Spleen (tissue), 11 donors: ENCODE measurements at regions not wholly inside any gene's neighbourhood (a gene's known extent, or its start where the extent isn't known, plus 50 kb on each side); places are given as distances from the start of the nearest gene placed in this dataset.
"Not testable (repeated sequence)": the region's sequence is repeated elsewhere in the genome, so short reads cannot be mapped to it uniquely, and the experiment has no call there.

Experiments used
- DNase-seq: peaks from one replicate; pipeline ENCODE4 v3.0.0-alpha.2; 2020
- H3K27ac ChIP-seq, 8 donors: fragments of 200-600 bp; sonication (generic) in 7 of 8; 1 replicate in 4 of 8; 2 replicates in 4 of 8; pipeline versions ENCODE4 v1.5.0 to v1.8.0; 2016 to 2021; ENCODE audit warnings: inconsistent platforms in 4 of 8, mild to moderate bottlenecking in 4 of 8, moderate library complexity in 1 of 8
- H3K27me3 ChIP-seq, 7 donors: fragments of 200-600 bp; sonication (generic) in 6 of 7; replicated peaks in 1 of 7; 1 replicate in 4 of 7; 2 replicates in 3 of 7; pipeline versions ENCODE4 v1.5.0 to v1.8.0; 2016 to 2021; ENCODE audit warnings: inconsistent platforms in 3 of 7, mild to moderate bottlenecking in 1 of 7
- H3K36me3 ChIP-seq, 6 donors: fragments of 200-600 bp; sonication (generic) in 5 of 6; 1 replicate in 4 of 6; 2 replicates in 2 of 6; pipeline versions ENCODE4 v1.5.0 to v1.8.0; 2016 to 2021; ENCODE audit warnings: inconsistent platforms in 2 of 6
- H3K4me1 ChIP-seq, 6 donors: fragments of 200-600 bp; sonication (generic) in 5 of 6; 1 replicate in 3 of 6; 2 replicates in 3 of 6; pipeline versions ENCODE4 v1.5.0 to v1.8.0; 2016 to 2021; ENCODE audit warnings: inconsistent platforms in 3 of 6
- H3K4me3 ChIP-seq, 8 donors: fragments of 200-600 bp; sonication (generic) in 7 of 8; 1 replicate in 4 of 8; 2 replicates in 4 of 8; pipeline versions ENCODE4 v1.5.0 to v1.8.0; 2016 to 2021; ENCODE audit warnings: inconsistent platforms in 4 of 8, mild to moderate bottlenecking in 4 of 8, moderate library complexity in 2 of 8
- H3K9me3 ChIP-seq, 8 donors: fragments of 200-600 bp; sonication (generic) in 7 of 8; 1 replicate in 4 of 8; 2 replicates in 4 of 8; pipeline versions ENCODE4 v1.5.0 to v1.8.0; 2016 to 2021; ENCODE audit warnings: inconsistent platforms in 4 of 8
- CTCF ChIP-seq, 11 experiments: fragments of 200-600 bp in 7 of 11; fragments of 450-650 bp in 4 of 11; sonication (generic) in 4 of 11; IDR thresholded peaks in 8 of 11; conservative IDR thresholded peaks in 3 of 11; 1 replicate in 7 of 11; 2 replicates in 4 of 11; pipeline versions ENCODE4 v1.4.0 to v1.8.0; 2016 to 2021; ENCODE audit warnings: antibody characterized with exemption in 11 of 11, inconsistent platforms in 4 of 11, mild to moderate bottlenecking in 1 of 11
- POLR2A ChIP-seq, 3 donors: fragments of 450-650 bp; IDR thresholded peaks; one replicate each; pipeline ENCODE4 v1.5.1; 2017; ENCODE audit warnings: antibody characterized with exemption in 3 of 3, mild to moderate bottlenecking in 1 of 3
- POLR2AphosphoS5 ChIP-seq, 3 donors: sonication (generic); formaldehyde crosslinking; IDR thresholded peaks; one replicate each; pipeline ENCODE4 v1.5.1; 2017; ENCODE audit warnings: antibody characterized with exemption in 3 of 3
- WGBS, 5 donors: extraction: QIAGEN DNeasy Blood & Tissue Kit in 3 of 5; methylation state at CpG; one replicate each; pipeline versions ENCODE4 v1.1.5 to v1.1.7; 2013 to 2018; 5-methylcytosine and 5-hydroxymethylcytosine counted together
- intact Hi-C: fragments of 100-400 bp; cut with DNase I; formaldehyde crosslinking; loops from one replicate; pipeline ENCODE4 v1.15.0; 2023; ENCODE audit warnings: low total_unique reads
- donor health status: healthy with polysubstance abuse.
- donor health status: DM: no; HTN: no; CAD: no; lungs with moderate emphysema.
- donor health status: DM: no; HTN: no; CAD: no.
- donor health status: Bipolar disorder and iron deficiency.
- donor health status: healthy.
- donor health status: DM: no; HTN: no; CAD: no.
- donor health status: DM: yes; HTN: yes; CAD: no.

GRCh38 chr1:99502400-99502799, 143.5 kb upstream of the PALMD start:
- WGBS, 5 donors = 60 to 81% (median 63%) methylated on average over 3 of the region's 3 CpGs
- Histone ChIP-seq H3K36me3 (no peaks in the 10 kb centered on the region), H3K4me1 (no peaks in the 10 kb centered on the region), H3K4me3 (no peak overlapping the region), H3K9me3 (peaks cover 0 to 1% (median 0%) of the 10 kb centered on the region in 8 donors), H3K27me3 (no peaks in the 10 kb centered on the region), H3K27ac (no peak overlapping the region)
- intact Hi-C loops = no loop called here
- TF ChIP-seq POLR2A (IDR thresholded peaks at IDR 0.05) (no peak), POLR2AphosphoS5 (IDR thresholded peaks at IDR 0.05) (no peak), CTCF (IDR thresholded peaks at IDR 0.05 in 8 of 11, conservative IDR thresholded peaks at IDR 0.05 in 3 of 11) (no peak)
- DNase-seq = no peak

- no peaks in the 10 kb centered on the region for H3K36me3 ChIP-seq
- H3K27me3 ChIP-seq = no peaks in the 10 kb centered on the region
- H3K9me3 ChIP-seq = peaks cover 0 to 11% (median 0%) of the 10 kb centered on the region in 8 donors
- H3K27ac ChIP-seq = no peak overlapping the region
- 51 to 68% (median 65%) methylated on average over 4 of the region's 4 CpGs for WGBS, 5 donors
- no peak for DNase-seq
- H3K4me1 ChIP-seq = no peaks in the 10 kb centered on the region
- no peak overlapping the region for H3K4me3 ChIP-seq
- TF ChIP-seq CTCF (IDR thresholded peaks at IDR 0.05 in 8 of 11, conservative IDR thresholded peaks at IDR 0.05 in 3 of 11) (no peak), POLR2AphosphoS5 (IDR thresholded peaks at IDR 0.05) (no peak), POLR2A (IDR thresholded peaks at IDR 0.05) (no peak)
- intact Hi-C loops = no loop called here
These were observed 142.6 kb upstream of the PALMD start for GRCh38 chr1:99503276-99503747.

- no peak overlapping the region for H3K27ac ChIP-seq
- no peaks in the 10 kb centered on the region for H3K27me3 ChIP-seq
- no peaks in the 10 kb centered on the region for H3K36me3 ChIP-seq
- no peaks in the 10 kb centered on the region for H3K4me1 ChIP-seq
- no peak overlapping the region for H3K4me3 ChIP-seq
- 90 to 98% (median 92%) methylated on average over 3 of the region's 3 CpGs for WGBS, 5 donors
- TF ChIP-seq POLR2A (IDR thresholded peaks at IDR 0.05) (no peak), POLR2AphosphoS5 (IDR thresholded peaks at IDR 0.05) (no peak), CTCF (IDR thresholded peaks at IDR 0.05 in 8 of 11, conservative IDR thresholded peaks at IDR 0.05 in 3 of 11) (no peak)
- H3K9me3 ChIP-seq = peaks cover 0 to 16% (median 0%) of the 10 kb centered on the region in 8 donors
- intact Hi-C loops = no loop called here
- DNase-seq = no peak
These were observed 141.6 kb upstream of the PALMD start for GRCh38 chr1:99504287-99504686.

- intact Hi-C loops = no loop called here
- Histone ChIP-seq H3K27me3 (no peaks in the 10 kb centered on the region), H3K9me3 (peaks cover 0 to 16% (median 0%) of the 10 kb centered on the region in 8 donors), H3K27ac (no peak overlapping the region), H3K36me3 (no peaks in the 10 kb centered on the region), H3K4me1 (no peaks in the 10 kb centered on the region), H3K4me3 (no peak overlapping the region)
- TF ChIP-seq CTCF (IDR thresholded peaks at IDR 0.05 in 8 of 11, conservative IDR thresholded peaks at IDR 0.05 in 3 of 11) (no peak), POLR2AphosphoS5 (IDR thresholded peaks at IDR 0.05) (no peak), POLR2A (IDR thresholded peaks at IDR 0.05) (no peak)
- DNase-seq = no peak
- 69 to 92% (median 88%) methylated on average over 2 of the region's 2 CpGs for WGBS, 5 donors
These were observed 139.3 kb upstream of the PALMD start for GRCh38 chr1:99506631-99507030.

- intact Hi-C loops = not testable (repeated sequence)
- H3K9me3 ChIP-seq = peaks cover 0 to 16% (median 0%) of the 10 kb centered on the region in 8 donors
These were observed 138.5 kb upstream of the PALMD start for GRCh38 chr1:99507446-99507845.

More at GRCh38 chr1:99507446-99507845, 138.5 kb upstream of the PALMD start:
- H3K4me1 ChIP-seq, H3K27ac ChIP-seq, H3K36me3 ChIP-seq, H3K27me3 ChIP-seq, DNase-seq, H3K4me3 ChIP-seq: not testable (repeated sequence)
- 83 to 97% (median 93%) methylated on average over 12 of the region's 12 CpGs for WGBS, 5 donors
